Trophoblast cell (in vitro differentiated cells and primary cell): ENCODE measurements at regions not wholly inside any gene's neighbourhood (a gene's known extent, or its start where the extent isn't known, plus 50 kb on each side); places are given as distances from the start of the nearest gene placed in this dataset.

Experiments
- DNase-seq, 2 donors: peaks; one replicate each; pipeline ENCODE4 v3.0.0-alpha.2; 2016
- H2AFZ ChIP-seq: 2 replicates; pipeline ENCODE4 v1.6.1; 2013; ENCODE audit warnings: low read length, moderate library complexity, mild to moderate bottlenecking; ENCODE audit not compliant: insufficient read depth, poor library complexity
- H2AK5ac ChIP-seq: 2 replicates; pipeline ENCODE4 v1.6.1; 2013; ENCODE audit warnings: mild to moderate bottlenecking, low read length
- H2BK120ac ChIP-seq: 2 replicates; pipeline ENCODE4 v1.6.1; 2013; ENCODE audit warnings: low read length, mild to moderate bottlenecking, moderate library complexity; ENCODE audit not compliant: insufficient read depth, poor library complexity
- H2BK12ac ChIP-seq: 2 replicates; pipeline ENCODE4 v1.6.1; 2013; ENCODE audit warnings: mild to moderate bottlenecking, low read length, moderate library complexity
- H2BK5ac ChIP-seq: 2 replicates; pipeline ENCODE4 v1.6.1; 2013; ENCODE audit warnings: low read length, low read depth, moderate library complexity, mild to moderate bottlenecking; ENCODE audit not compliant: poor library complexity
- H3K14ac ChIP-seq: 2 replicates; pipeline ENCODE4 v1.6.1; 2013; ENCODE audit warnings: mild to moderate bottlenecking, low read length
- H3K18ac ChIP-seq: 2 replicates; pipeline ENCODE4 v1.6.1; 2013; ENCODE audit warnings: mild to moderate bottlenecking, low read length
- H3K23ac ChIP-seq: 2 replicates; pipeline ENCODE4 v1.6.1; 2013; ENCODE audit warnings: low read length
- H3K27ac ChIP-seq: 2 replicates; pipeline ENCODE4 v1.5.1; 2013; ENCODE audit warnings: low read depth, mild to moderate bottlenecking, inconsistent platforms, low read length, moderate library complexity
- H3K27me3 ChIP-seq: 2 replicates; pipeline ENCODE4 v1.6.1; 2013; ENCODE audit warnings: inconsistent platforms, mild to moderate bottlenecking, low read length, moderate library complexity; ENCODE audit not compliant: insufficient read depth
- H3K36me3 ChIP-seq, 2 experiments: 1 replicate in 1 of 2; 2 replicates in 1 of 2; pipeline ENCODE4 v1.6.1; 2013; ENCODE audit warnings: low read length in 2 of 2, mild to moderate bottlenecking in 2 of 2, moderate library complexity in 1 of 2; ENCODE audit not compliant: insufficient read depth in 2 of 2, control insufficient read depth in 1 of 2
- H3K4ac ChIP-seq: 2 replicates; pipeline ENCODE4 v1.6.1; 2013; ENCODE audit warnings: low read depth, mild to moderate bottlenecking, low read length, moderate library complexity
- H3K4me1 ChIP-seq, 2 experiments: 1 replicate in 1 of 2; 2 replicates in 1 of 2; pipeline ENCODE4 v1.6.1; 2013; ENCODE audit warnings: low read length in 2 of 2, mild to moderate bottlenecking in 2 of 2, moderate library complexity in 1 of 2; ENCODE audit not compliant: insufficient read depth in 2 of 2, control insufficient read depth in 1 of 2
- H3K4me2 ChIP-seq: 2 replicates; pipeline ENCODE4 v1.6.1; 2013; ENCODE audit warnings: inconsistent platforms, mild to moderate bottlenecking, low read length, moderate library complexity
- H3K4me3 ChIP-seq: 2 replicates; pipeline ENCODE4 v1.5.1; 2013; ENCODE audit warnings: mild to moderate bottlenecking, low read depth, low read length, inconsistent platforms
- H3K79me1 ChIP-seq: one replicate; pipeline ENCODE4 v1.6.1; 2013; ENCODE audit warnings: low read length
- H3K79me2 ChIP-seq: 2 replicates; pipeline ENCODE4 v1.6.1; 2013; ENCODE audit warnings: low read length, mild to moderate bottlenecking; ENCODE audit not compliant: control insufficient read depth, insufficient read depth, poor library complexity
- H3K9ac ChIP-seq: 2 replicates; pipeline ENCODE4 v1.6.1; 2013; ENCODE audit warnings: mild to moderate bottlenecking, low read length
- H3K9me3 ChIP-seq: 2 replicates; pipeline ENCODE4 v1.6.1; 2013; ENCODE audit warnings: low read depth, mild to moderate bottlenecking, control low read depth, inconsistent platforms, low read length; ENCODE audit not compliant: insufficient read depth
- H4K12ac ChIP-seq: 2 replicates; pipeline ENCODE4 v1.6.1; 2013; ENCODE audit warnings: low read depth, mild to moderate bottlenecking, low read length, moderate library complexity
- H4K8ac ChIP-seq: 2 replicates; pipeline ENCODE4 v1.6.1; 2013; ENCODE audit warnings: low read depth, mild to moderate bottlenecking, low read length, moderate library complexity
- H4K91ac ChIP-seq: one replicate; pipeline ENCODE4 v1.6.1; 2013; ENCODE audit warnings: low read depth, mild to moderate bottlenecking, low read length, moderate library complexity
- WGBS: extraction: QIAGEN DNeasy Blood & Tissue Kit; methylation state at CpG from one replicate; pipeline ENCODE4 v1.1.7; 2013; ENCODE audit warnings: missing lambda C conversion rate; ENCODE audit not compliant: insufficient read length, insufficient coverage; ENCODE audit errors: extremely low coverage; 5-methylcytosine and 5-hydroxymethylcytosine counted together

DNA sequence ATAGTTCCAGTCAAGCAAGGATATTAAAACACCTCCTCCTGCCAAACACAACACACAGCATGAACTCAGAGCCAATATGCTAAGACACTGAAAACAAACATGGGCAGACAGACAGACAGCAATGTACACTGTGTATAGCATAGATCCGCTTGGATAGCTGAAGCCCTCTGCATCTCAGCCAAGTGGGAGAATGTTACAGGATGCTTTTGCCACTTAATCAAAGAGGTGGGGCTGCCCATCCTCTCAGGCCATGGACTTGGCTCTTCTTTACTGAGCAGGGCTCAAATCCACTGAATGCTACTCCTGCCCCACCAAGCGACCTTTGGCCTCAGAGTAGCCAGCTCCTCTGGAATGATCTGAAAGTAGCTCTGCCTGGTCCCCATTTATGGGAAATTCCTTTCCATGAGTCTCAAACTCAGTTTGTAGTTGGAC, 64.7 kb upstream of the NGF start:
- Histone ChIP-seq H4K12ac (no peak overlapping the region), H2BK12ac (no peak overlapping the region), H3K27ac (no peak overlapping the region), H3K27me3 (no peaks in the 10 kb centered on the region), H2AFZ (no peak overlapping the region), H3K14ac (no peak overlapping the region), H2AK5ac (no peak overlapping the region), H3K79me2 (no peaks in the 10 kb centered on the region), H3K4me2 (no peak overlapping the region), H3K9ac (no peak overlapping the region), H2BK5ac (no peak overlapping the region), H3K36me3 (no peaks in the 10 kb centered on the region), H3K9me3 (no peaks in the 10 kb centered on the region), H3K18ac (no peak overlapping the region), H2BK120ac (no peak overlapping the region), H3K79me1 (no peaks in the 10 kb centered on the region), H3K4ac (no peak overlapping the region), H3K4me3 (no peak overlapping the region), H3K23ac (no peak overlapping the region), H4K91ac (no peak overlapping the region), H4K8ac (no peak overlapping the region), H3K4me1 (no peaks in the 10 kb centered on the region)
- no CpG with 5 or more reads among the region's 2 CpGs for WGBS
- DNase-seq, result no peak

DNA sequence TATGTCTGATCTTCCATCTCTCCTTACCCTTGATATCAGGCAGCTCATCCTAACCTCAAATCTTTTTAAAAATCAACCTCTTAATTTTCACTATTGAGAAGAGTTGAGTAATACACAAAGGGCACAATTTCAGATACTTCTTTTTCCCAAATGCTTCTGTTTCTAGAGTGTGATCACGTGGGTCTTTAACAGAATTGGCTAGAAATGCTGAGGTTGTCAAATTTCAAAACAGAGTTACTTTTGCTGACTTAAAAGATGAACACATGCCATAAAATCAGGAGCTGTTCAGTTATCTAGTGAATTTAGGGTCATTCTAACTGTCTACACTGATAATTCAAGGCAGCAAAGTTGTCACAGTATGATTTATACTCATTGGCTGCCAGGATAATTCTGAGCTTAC, 63.6 kb upstream of the NGF start:
- Histone ChIP-seq H3K4me2 (no peak overlapping the region), H2BK120ac (no peak overlapping the region), H2BK5ac (no peak overlapping the region), H3K79me1 (no peaks in the 10 kb centered on the region), H4K91ac (no peak overlapping the region), H3K4ac (no peak overlapping the region), H3K14ac (no peak overlapping the region), H3K36me3 (no peaks in the 10 kb centered on the region), H2AK5ac (no peak overlapping the region), H3K18ac (no peak overlapping the region), H3K9me3 (no peaks in the 10 kb centered on the region), H4K8ac (no peak overlapping the region), H3K79me2 (no peaks in the 10 kb centered on the region), H3K23ac (no peak overlapping the region), H2BK12ac (no peak overlapping the region), H3K27me3 (no peaks in the 10 kb centered on the region), H4K12ac (no peak overlapping the region), H2AFZ (no peak overlapping the region), H3K9ac (no peak overlapping the region), H3K27ac (no peak overlapping the region), H3K4me3 (no peak overlapping the region), H3K4me1 (no peaks in the 10 kb centered on the region)
- WGBS, result no CpG with 5 or more reads among the region's 1 CpG
- DNase-seq, result no peak

DNA sequence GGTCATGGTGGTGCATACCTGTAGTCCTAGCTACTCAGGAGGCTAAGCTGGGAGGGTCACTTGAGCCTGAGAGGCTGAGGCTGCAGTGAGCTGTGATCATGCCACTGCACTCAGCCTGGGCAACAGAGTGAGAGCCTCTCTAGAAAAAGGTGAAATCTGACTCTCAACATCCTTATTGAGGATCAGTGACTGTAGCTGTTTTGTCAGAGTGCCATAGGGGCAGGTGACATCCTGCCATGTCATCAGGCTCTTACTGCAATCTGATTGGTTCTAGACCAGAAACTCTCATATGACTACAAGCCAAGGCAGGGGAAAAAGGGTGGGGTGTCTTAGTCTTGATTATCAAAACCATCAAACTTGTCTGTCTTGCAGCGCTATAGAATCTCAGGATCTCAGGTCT, 62.8 kb upstream of the NGF start:
- no peak overlapping the region for H2BK12ac ChIP-seq
- H2AK5ac ChIP-seq, result no peak overlapping the region
- no peak overlapping the region for H2BK120ac ChIP-seq
- no CpG with 5 or more reads among the region's 1 CpG for WGBS
- H3K27ac ChIP-seq, result no peak overlapping the region
- H3K27me3 ChIP-seq, result no peaks in the 10 kb centered on the region
- H2AFZ ChIP-seq, result no peak overlapping the region
- no peaks in the 10 kb centered on the region for H3K9me3 ChIP-seq
- no peak overlapping the region for H2BK5ac ChIP-seq
- H3K18ac ChIP-seq, result no peak overlapping the region
- no peaks in the 10 kb centered on the region for H3K79me1 ChIP-seq
- H3K4me3 ChIP-seq, result no peak overlapping the region
- H3K23ac ChIP-seq, result no peak overlapping the region
- no peak overlapping the region for H3K14ac ChIP-seq
- no peak overlapping the region for H3K4me2 ChIP-seq
- H3K4ac ChIP-seq, result no peak overlapping the region
- no peak overlapping the region for H3K9ac ChIP-seq
- no peaks in the 10 kb centered on the region for H3K4me1 ChIP-seq
- H3K79me2 ChIP-seq, result no peaks in the 10 kb centered on the region
- no peak overlapping the region for H4K8ac ChIP-seq
- no peak overlapping the region for H4K12ac ChIP-seq
- no peak overlapping the region for H4K91ac ChIP-seq
- no peak for DNase-seq
- no peaks in the 10 kb centered on the region for H3K36me3 ChIP-seq

DNA sequence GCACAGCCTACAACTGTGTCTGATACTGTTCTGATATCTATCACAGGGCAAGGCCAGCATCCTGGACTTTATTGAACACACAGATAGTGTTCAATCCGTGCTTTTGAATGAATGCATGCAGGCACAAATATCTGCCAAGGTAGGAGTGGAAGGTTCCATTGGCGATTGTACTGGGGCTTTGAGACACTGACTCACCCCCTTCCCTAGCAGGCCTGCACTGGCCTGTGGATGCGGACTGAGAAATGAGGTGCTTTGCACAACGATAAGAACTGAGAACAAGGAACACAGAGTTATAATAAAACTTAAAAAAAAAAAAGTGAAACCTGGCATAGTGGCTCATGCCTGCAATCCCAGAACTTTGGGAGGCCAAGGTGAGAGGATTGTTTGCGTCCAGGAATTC, 62.4 kb upstream of the NGF start:
- Histone ChIP-seq H2AFZ (no peak overlapping the region), H2AK5ac (no peak overlapping the region), H3K4me1 (no peaks in the 10 kb centered on the region), H3K27ac (no peak overlapping the region), H3K36me3 (no peaks in the 10 kb centered on the region), H4K12ac (no peak overlapping the region), H4K8ac (no peak overlapping the region), H3K9me3 (no peaks in the 10 kb centered on the region), H3K9ac (no peak overlapping the region), H4K91ac (no peak overlapping the region), H3K4me3 (no peak overlapping the region), H3K4ac (no peak overlapping the region), H3K14ac (no peak overlapping the region), H3K27me3 (no peaks in the 10 kb centered on the region), H3K4me2 (no peak overlapping the region), H3K18ac (no peak overlapping the region), H2BK5ac (no peak overlapping the region), H2BK120ac (no peak overlapping the region), H2BK12ac (no peak overlapping the region), H3K79me1 (no peaks in the 10 kb centered on the region), H3K79me2 (no peaks in the 10 kb centered on the region), H3K23ac (no peak overlapping the region)
- no peak for DNase-seq
- no CpG with 5 or more reads among the region's 5 CpGs for WGBS
